NCI-H774 (cell line): ENCODE measurements at regions not wholly inside any gene's neighbourhood (a gene's known extent, or its start where the extent isn't known, plus 50 kb on each side); places are given as distances from the start of the nearest gene placed in this dataset.

ENCODE experiments used
- DNase-seq: peaks from one replicate; lab custom pipeline; 2025; lab: John Stamatoyannopoulos, UW

- DNase-seq: no peak
These were observed 54.2 kb upstream of the BCL2L14 start for GRCh38 chr12:12016284-12017100.

GRCh38 chr12:12017135-12017581, 53.6 kb upstream of the BCL2L14 start:
- no peak for DNase-seq

GRCh38 chr12:12017798-12018197, 52.9 kb upstream of the BCL2L14 start:
- no peak for DNase-seq

DNA sequence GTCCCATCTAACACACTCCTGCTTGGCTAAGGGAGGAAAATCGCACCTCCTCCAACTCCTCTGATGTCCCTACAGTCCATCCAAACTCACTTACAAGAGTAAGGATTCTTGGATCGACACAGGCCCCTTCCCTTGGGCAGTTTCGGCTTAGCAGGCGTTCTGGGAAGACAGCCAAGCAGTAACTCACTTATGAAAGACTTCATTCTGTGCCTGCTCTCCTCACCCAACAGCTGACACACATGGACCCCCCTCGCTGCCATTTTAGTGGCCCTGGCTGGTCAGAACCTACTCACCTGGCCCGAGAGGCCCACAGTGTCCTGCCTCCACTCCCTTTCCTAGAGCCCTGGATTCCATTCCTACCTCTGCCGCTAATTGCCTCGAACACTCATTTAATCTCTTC, 52.3 kb upstream of the BCL2L14 start:
- no peak for DNase-seq

GRCh38 chr12:12019881-12020280, 50.9 kb upstream of the BCL2L14 start:
- no peak for DNase-seq

- DNase-seq: no peak
These were observed 50.0 kb upstream of the BCL2L14 start for GRCh38 chr12:12020762-12021161.
